CD4-positive, alpha-beta T cell treated with Interleukin-6 for 4 hours (primary cell): ENCODE measurements at regions not wholly inside any gene's neighbourhood (a gene's known extent, or its start where the extent isn't known, plus 50 kb on each side); places are given as distances from the start of the nearest gene placed in this dataset.

Experiments used
- DNase-seq: peaks from one replicate; pipeline ENCODE4 v3.0.0-alpha.2; 2020; ENCODE audit warnings: mixed read lengths

DNA sequence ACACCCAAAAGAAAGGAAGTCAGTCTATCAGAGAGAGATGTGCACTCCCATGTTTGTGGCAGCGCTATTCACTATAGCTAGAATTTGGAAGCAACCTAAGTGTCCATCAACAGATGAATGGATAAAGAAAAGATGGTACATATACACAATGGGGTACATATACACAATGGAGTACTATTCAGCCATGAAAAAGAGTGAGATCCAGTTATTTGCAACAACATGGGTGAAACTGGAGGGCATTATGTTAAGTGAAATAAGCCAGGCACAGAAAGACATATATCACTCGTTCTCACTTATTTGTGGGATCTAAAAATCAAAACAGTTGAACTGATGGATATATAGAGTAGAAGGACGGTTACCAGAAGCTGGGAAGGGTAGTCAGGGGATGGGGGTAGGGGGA is 99.9 kb upstream of the ZNF516 start:
- DNase-seq: no peak

DNA sequence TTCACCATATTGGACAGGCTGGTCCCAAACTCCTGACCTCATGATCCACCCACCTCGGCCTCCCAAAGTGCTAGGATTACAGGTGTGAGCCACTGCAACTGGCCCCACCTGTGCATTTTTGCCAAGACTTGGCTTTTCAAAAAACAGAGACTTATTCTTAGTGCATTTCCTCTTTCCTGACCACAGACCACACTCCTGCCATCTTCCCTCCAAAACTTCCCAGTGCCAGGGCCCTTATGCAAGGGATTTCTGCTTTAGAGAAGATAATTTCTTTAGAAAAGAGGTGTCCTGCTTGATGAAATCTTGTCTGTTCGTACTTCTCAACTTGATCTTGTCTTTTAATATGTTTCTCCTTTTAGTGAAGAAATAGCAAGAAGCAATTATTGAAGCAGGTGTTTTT is 98.8 kb upstream of the ZNF516 start:
- DNase-seq: no peak

- DNase-seq: no peak
Observed at GRCh38 chr18:76592981-76593381, 97.9 kb upstream of the ZNF516 start.

DNA sequence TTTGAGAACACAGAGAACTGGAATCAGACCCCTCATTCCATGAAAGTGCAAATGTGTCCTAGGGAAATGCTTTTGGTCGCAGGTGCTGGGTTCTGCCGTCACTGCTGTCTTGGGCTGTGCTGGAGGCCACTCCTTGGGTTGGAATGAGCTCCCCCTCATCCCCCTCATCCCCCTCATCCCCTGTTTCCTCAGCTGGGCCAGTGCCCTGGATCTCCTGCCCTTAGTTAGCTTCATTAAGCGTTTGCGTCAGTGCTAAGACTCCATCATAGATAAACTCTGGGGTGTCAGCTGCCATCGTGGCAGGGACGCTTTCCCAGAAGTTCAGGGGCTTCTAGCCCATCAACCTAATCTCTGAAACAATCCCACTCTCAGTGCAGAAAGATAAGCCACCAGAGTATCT is 97.1 kb upstream of the ZNF516 start:
- DNase-seq: no peak

- no peak for DNase-seq
Observed at GRCh38 chr18:76589866-76590265, 94.8 kb upstream of the ZNF516 start.

- no peak for DNase-seq
Observed at GRCh38 chr18:76589316-76589715, 94.3 kb upstream of the ZNF516 start.

- no peak for DNase-seq
Observed at GRCh38 chr18:76588601-76589226, 93.7 kb upstream of the ZNF516 start.

DNA sequence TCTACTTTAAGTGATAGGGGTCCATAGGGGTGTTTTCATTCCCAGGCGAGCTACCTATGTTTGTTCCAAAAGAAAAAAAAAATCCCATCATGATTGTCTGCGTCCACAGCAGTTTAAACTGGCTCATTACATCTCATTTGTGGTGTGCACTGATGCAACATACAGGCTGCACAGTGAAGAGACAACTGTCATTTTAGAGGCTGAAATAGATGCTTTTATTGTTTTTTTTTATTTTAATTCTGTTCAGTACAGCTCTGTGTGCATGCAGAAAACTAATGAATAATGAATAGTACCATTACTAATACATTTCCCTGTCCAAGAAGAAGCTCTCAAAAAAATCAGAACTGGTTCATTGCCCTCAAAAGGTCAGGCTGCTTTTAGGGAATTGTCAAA is 92.8 kb upstream of the ZNF516 start:
- DNase-seq: no peak

DNA sequence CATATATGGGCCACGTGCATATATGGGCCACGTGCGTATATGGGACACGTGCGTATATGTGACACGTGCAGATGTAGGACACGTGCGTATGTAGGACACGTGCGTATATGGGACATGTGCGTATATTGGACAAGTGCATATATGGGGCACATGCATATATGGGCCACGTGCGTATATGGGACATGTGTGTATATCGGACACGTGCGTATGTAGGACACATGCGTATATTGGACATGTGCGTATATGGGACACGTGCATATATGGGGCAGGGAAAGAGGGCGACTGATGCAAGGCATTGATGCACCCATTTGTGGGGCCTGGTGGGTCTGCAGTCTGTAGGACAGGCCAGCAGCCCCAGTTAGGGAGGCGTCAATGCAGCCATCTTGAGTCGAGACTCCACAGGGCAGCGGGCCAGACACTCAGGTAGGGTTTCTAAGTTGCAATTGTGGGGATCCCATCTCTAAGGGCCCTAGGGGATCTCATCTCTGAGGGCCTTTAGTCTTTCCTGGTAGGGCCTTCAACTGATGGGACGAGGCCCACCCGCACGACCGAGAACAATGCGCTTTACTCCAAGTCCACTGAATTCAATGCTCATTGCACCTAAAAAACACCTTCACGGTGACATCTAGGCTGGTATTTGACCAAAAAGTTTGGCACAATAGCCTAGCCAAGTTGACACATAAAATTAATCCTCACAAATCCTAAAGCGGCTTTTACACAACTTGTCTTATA is 92.3 kb upstream of the ZNF516 start:
- no peak for DNase-seq

GRCh38 chr18:76584414-76585310 is 89.6 kb upstream of the ZNF516 start:
- no peak for DNase-seq

GRCh38 chr18:76581261-76581660 is 86.2 kb upstream of the ZNF516 start:
- no peak for DNase-seq

GRCh38 chr18:76580288-76580962 is 85.4 kb upstream of the ZNF516 start:
- no peak for DNase-seq

DNA sequence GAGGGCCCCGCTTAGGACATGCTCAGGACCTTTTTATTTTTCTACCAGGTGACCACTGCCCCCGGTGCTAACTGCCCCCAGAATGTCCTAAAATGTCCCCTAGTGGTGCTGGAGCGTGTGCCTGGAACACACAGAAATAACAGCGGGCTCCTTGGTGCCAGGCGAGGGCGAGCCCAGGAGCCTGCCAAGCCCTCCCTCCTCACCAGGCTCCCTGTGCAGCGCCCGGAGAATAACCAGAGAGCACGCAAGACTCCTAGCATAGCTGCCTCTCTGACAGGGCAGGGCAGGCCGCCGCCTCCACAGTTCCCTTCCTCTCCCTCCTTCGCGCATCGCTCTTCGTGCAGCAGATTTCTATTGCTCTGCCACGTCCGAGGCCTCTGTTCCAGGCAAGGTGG is 84.3 kb upstream of the ZNF516 start:
- no peak for DNase-seq

DNA sequence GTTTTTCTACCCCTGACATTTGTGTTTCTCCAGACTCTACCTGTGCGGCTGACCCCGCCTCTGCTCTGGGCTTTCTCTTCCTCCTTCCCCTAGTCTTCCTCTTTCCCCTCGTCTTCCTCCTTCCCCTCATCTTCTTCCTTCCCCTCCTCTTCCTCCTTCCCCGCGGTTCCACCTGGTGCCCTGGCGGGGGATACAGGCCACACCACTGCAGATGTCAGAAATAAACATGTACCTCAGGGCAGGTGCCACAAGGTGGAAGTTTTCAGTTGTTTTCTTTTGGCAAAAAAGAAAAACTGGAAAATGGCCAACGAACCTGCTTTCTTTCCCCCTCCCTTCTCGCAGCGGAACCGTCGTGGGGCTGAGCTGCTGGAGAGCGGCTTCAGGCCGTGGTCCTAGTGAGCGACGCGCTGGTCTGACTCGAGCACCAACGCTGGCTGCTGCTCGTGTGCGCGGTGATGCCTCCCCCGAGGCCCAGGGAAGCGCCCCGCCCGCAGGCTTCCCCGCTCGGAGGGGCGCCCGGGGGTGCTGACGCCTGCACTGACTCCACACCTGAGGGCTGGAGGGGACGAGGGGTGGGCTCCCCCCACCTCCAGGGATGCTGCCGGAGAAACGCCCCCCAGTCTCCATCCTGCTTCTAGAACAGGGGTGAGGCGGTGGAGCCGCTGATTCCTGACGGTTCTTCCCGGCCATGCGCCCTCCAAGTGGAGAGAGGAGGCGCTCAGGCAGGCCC is 83.7 kb upstream of the ZNF516 start:
- no peak for DNase-seq

- DNase-seq: no peak
Observed at GRCh38 chr18:76573325-76574025, 78.4 kb upstream of the ZNF516 start.

- DNase-seq: no peak
Observed at GRCh38 chr18:76572518-76573247, 77.6 kb upstream of the ZNF516 start.

- DNase-seq: no peak
Observed at GRCh38 chr18:76571689-76572088, 76.6 kb upstream of the ZNF516 start.

DNA sequence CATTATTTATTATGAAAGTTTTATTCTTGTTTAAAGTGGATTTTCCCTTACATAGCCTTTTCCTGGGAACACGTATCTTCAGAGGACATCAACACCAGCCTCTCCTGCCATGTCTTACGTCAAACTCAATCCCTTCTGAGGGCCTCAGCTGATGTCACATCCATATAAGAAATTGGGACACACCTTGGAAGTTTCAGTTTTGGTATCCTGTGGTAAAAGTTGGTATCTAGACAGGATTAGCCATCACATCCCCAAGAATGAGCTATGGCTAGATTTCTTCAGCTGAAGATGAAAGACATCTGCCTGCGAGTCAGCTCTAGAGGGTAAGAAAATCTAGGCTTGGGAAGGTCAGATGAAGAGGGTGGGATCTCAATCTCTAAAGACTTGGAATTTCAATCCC is 75.8 kb upstream of the ZNF516 start:
- no peak for DNase-seq

DNA sequence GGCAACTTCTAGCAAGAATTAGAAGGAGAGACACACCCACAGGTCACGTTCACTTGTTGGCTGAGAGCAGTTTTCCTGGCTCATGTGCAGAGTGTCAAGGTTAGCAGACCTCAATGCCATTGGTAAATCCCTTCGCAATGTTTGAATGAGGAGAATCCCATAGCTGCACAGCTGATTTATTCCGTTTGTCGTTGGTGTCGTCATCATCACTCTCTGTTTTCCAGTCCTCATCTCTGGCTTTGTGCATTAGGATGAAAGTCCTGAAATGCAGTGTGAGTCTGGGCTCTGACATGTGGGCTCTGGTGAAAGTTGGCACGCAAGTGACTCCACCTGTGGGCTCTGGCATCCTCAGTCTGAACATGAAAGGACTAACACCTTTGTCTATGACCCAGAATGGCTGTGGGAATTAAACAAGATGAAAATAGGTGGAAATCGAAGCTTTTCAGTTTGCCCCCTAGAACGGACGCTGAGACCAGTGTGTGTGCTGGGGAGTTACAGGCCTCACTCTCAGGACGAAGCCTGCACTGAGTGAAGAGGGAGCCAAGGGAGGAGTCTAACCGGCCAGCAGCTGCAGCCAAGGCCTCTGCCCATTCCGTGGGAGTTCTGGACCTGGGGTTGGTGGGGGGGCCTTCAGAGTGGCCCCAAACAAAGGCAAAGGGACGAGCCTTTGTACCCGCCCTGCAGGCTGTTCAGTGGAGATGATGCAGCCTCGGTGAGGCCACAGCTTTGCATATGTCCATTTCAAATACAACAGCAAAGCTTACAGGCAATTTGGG is 74.8 kb upstream of the ZNF516 start:
- DNase-seq: no peak

DNA sequence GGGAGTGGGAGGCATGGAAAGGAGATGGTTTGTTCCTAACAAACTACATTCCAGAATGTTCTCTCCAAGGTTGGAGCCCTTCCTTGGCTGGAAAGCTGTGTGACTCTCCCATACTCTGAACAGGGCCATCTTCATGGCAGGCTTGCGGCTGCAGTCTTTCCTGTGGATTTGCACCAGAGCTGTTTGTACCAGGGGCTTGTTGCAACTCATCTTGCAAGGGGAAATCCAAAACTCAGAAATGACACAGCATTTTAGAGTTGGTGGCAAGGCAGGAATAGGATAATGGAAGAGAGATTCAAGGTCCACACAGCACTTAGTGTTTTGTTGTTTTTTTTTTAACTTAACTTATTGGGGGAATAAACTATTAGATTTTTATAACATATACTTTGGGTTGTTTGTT is 73.7 kb upstream of the ZNF516 start:
- no peak for DNase-seq
